KG1 (cell line): ENCODE measurements at regions not wholly inside any gene's neighbourhood (a gene's known extent, or its start where the extent isn't known, plus 50 kb on each side); places are given as distances from the start of the nearest gene placed in this dataset.
"Not testable (repeated sequence)": the region's sequence is repeated elsewhere in the genome, so short reads cannot be mapped to it uniquely, and the experiment has no call there.

ENCODE experiments used
- DNase-seq: peaks from one replicate; lab custom pipeline; 2025; lab: John Stamatoyannopoulos, UW

- no peak for DNase-seq
These were observed 213.8 kb downstream of the BCAS1 start for GRCh38 chr20:53856300-53857295.

- no peak for DNase-seq
These were observed 214.7 kb downstream of the BCAS1 start for GRCh38 chr20:53855733-53856132.

- DNase-seq: not testable (repeated sequence)
These were observed 215.8 kb downstream of the BCAS1 start for GRCh38 chr20:53854609-53854926.

- no peak for DNase-seq
These were observed 217.2 kb downstream of the BCAS1 start for GRCh38 chr20:53853111-53853713.

- no peak for DNase-seq
These were observed 217.7 kb downstream of the BCAS1 start for GRCh38 chr20:53852691-53853090.

- DNase-seq: no peak
These were observed 218.4 kb downstream of the BCAS1 start for GRCh38 chr20:53852014-53852413.

GRCh38 chr20:53850319-53850718 is 220.1 kb downstream of the BCAS1 start:
- no peak for DNase-seq

GRCh38 chr20:53849471-53850059 is 220.8 kb downstream of the BCAS1 start:
- DNase-seq: no peak

- DNase-seq: no peak
These were observed 222.1 kb downstream of the BCAS1 start for GRCh38 chr20:53848304-53848703.

- DNase-seq: no peak
These were observed 222.6 kb downstream of the BCAS1 start for GRCh38 chr20:53847837-53848170.

GRCh38 chr20:53847139-53847836 is 223.1 kb downstream of the BCAS1 start:
- peak; percentile 73 for DNase-seq

- no peak for DNase-seq
These were observed 223.8 kb downstream of the BCAS1 start for GRCh38 chr20:53846640-53847039.

- DNase-seq: no peak
These were observed 224.4 kb downstream of the BCAS1 start for GRCh38 chr20:53845980-53846379.

GRCh38 chr20:53844259-53844658 is 226.1 kb downstream of the BCAS1 start:
- no peak for DNase-seq

- DNase-seq: no peak
These were observed 226.7 kb downstream of the BCAS1 start for GRCh38 chr20:53843645-53844044.

GRCh38 chr20:53842301-53843099 is 227.9 kb downstream of the BCAS1 start:
- DNase-seq: no peak

GRCh38 chr20:53841741-53842140 is 228.7 kb downstream of the BCAS1 start:
- no peak for DNase-seq

GRCh38 chr20:53840532-53840931 is 229.9 kb downstream of the BCAS1 start:
- DNase-seq: no peak

- peak; percentile 66 for DNase-seq
These were observed 230.8 kb downstream of the BCAS1 start for GRCh38 chr20:53839423-53840176.

- no peak for DNase-seq
These were observed 232.0 kb downstream of the BCAS1 start for GRCh38 chr20:53838311-53838868.
